ENCODE measurements at regions not wholly inside any gene's neighbourhood (a gene's known extent, or its start where the extent isn't known, plus 50 kb on each side); places are given as distances from the start of the nearest gene placed in this dataset.
"Not testable (repeated sequence)": the region's sequence is repeated elsewhere in the genome, so short reads cannot be mapped to it uniquely, and the experiment has no call there.

GRCh38 chr4:85018983-85019382 is 52.5 kb upstream of the WDFY3 start:
- DNase-seq = no peak

DNA sequence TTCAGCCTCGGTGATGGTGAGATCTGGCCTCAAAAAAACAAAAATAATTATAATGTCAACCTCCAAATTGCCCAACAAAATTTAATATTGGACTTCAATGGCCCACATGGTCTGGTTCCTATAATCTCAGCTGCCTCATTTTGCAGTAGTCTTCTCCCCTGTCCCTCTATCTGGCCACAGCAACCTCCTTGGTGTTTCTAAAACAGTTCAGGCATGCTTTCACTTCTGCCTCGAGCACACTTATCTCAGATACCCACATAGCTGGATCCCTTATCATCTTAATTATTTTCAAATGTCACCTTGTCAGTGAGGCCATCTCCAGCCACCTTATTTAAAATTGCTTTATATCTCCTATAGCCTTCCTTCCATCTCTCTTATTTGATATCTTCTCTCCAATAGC is 52.9 kb upstream of the WDFY3 start:
- DNase-seq = no peak

DNA sequence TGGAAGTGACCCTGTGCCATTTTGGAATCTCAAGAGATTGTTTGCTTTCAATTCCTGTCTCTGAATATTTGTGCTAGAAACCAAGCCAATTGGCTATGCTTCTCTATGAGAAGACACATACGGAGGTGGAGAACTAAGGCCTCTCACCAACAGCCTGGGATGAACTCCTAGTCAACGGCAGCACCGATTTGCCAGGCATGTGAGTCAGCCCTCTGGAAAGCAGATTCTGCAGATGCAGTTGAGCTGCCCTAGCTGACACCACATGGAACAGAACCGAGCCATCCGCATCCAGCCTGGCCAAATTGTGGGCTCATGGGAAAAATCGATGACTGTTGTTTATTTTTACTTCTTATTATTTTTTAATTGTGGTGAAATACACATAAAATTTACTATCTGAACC is 58.2 kb upstream of the WDFY3 start:
- DNase-seq = no peak

- DNase-seq = no peak
These were observed 62.4 kb upstream of the WDFY3 start for GRCh38 chr4:85028910-85029309.

GRCh38 chr4:85029453-85029852 is 63.0 kb upstream of the WDFY3 start:
- DNase-seq = no peak

DNA sequence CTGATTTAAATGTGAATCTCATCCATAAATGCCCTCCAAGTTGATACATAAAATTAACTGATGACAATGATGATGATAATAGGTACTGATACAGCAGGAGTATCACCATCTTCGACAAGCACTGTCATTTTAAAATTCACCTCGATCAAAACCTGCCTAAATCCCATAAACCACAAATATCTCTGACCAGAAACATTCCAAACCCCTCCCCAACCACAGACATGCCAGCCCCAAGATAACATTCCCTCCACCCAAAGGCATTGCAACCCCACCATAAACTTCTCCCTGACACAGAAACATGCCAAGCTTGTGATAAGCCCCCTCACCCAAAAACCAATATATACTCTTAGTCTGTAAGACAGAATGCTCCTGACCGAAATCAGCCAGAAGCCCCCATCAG is 63.7 kb upstream of the WDFY3 start:
- no peak for DNase-seq

DNA sequence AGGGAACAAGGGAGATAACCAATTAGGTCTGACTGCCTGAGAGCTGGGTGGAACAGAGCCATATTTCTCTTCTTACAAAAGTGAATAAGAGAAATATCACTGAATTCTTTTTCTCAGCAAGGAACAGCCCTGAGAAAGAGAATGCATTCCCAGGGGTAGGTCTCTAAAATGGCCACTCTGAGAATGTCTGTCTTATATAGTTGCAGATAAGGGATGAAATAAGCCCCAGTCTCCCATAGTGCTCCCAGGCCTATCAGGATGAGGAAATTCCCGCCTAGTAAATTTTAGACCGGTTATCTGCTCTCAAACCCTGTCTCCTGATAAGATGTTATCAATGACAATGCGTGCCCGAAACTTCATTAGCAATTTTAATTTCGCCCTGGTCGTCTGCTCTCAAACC is 67.3 kb upstream of the WDFY3 start:
- not testable (repeated sequence) for DNase-seq

GRCh38 chr4:85039526-85039925 is 73.0 kb upstream of the WDFY3 start:
- DNase-seq = no peak

- DNase-seq = peak in 1 of 5 donors; percentile 8
These were observed 77.5 kb upstream of the WDFY3 start for GRCh38 chr4:85043812-85044496.

GRCh38 chr4:85050736-85051135 is 84.2 kb upstream of the WDFY3 start:
- DNase-seq = no peak

DNA sequence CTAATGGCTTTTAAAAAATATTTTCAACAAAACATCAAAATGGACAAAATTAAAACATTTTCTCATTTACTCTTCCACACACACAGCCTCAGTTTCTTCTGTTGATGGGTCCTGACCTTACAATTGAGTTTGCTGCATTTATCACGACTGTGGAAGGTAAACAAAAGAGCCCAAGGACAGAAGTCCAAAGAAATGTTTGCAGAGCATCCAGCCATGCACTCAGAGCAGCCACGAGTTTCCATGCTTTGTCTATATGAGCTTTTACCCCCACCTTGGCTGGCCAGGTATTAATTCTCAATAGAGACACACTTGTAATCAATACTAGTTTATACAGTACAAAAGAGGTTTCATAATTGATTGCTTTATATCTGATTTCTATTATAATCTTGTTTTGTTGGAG is 85.0 kb upstream of the WDFY3 start:
- no peak for DNase-seq

- DNase-seq = not testable (repeated sequence)
These were observed 88.4 kb upstream of the WDFY3 start for GRCh38 chr4:85054925-85055324.

- DNase-seq = no peak
These were observed 92.1 kb upstream of the WDFY3 start for GRCh38 chr4:85058551-85058950.

- no peak for DNase-seq
These were observed 95.5 kb upstream of the WDFY3 start for GRCh38 chr4:85061974-85062373.

DNA sequence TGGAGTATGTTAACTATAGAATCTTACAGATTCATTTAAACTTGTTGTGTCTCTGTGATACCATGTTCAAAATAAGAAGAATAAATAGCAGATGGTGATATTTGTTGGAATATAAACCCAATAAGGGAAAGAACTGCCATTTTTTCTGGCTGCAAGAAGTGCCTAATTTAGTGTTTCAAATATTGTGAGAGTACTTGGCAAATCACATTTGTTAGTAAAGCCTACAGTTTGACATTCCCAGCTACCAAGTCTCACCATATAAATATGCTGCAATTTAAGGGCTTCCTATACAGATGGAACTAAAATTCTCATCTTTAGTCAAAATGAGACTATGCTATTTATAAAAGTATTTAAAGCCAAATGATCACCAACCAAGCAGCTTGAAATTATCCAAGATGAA is 96.0 kb upstream of the WDFY3 start:
- DNase-seq = no peak

DNA sequence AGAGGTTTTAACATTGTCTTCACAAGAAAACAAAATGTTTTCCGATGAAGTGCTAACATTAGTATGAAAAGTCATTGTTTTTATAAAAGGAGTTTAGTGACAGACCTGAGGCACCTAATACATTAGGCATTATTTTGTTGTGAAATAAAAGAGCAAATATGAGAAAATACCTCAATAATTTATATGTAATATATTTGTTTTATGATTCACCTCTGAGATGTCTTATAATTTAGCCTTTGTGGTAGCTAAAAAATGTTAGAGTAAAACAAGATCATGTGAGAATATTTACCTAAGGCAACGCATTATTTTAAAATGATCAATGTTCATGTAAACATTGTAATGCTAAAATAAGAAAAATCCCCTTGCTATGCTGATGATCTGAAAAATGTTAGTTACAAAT is 100.9 kb upstream of the WDFY3 start:
- no peak for DNase-seq

- no peak for DNase-seq
These were observed 111.5 kb upstream of the WDFY3 start for GRCh38 chr4:85078016-85078415.

DNA sequence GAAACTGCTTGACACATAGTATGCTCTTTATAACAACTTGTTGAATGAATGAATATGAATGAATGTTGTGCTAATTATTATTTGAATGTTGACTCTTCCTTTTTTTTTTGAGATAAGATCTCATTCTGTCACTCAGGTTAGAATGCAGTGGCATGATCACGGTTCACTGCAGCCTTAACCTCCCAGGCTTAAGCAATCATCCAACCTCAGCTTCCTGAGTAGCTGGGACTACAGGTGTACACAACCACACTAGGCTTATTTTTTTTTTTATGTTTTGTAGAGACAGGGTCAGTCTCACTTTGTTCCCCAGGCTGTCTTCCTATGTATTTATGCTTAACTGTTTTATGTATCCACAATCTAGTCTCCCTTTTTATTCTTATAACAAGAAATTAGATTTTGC is 114.7 kb upstream of the WDFY3 start:
- DNase-seq = no peak

DNA sequence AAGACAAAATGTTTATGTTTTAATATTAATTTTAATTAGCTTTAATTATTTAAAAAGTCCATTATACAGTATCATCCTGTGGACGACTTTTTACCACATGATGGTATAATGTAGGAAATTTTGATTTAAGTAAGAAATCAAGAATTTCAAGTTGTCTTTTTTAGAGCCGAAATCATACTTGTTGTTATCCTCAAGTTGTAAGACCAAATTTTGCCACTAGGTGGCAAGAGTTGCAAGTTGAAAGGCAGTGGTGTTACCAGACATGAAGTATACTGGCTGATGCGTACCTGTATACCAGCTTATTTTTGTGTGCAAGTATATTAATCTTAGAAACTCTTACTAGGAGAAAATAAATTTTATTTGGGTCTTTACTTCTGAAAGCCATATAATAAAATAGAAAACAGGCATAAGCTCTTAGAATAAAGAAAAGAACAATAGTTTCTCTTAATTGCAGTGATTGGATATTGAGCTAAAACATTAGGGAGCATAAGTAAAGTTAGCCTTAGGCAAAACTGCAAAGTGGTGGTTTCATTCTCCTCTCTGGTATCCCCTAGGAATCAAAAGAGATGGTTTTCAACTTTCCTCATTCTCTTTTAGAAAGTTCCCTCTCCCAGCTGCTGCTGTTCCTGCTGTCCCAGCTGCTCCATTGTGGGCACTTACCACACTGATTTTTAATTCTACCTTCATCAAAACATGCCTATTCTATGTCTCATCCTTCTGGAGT is 118.0 kb upstream of the WDFY3 start:
- DNase-seq = peak in 1 of 5 donors; percentile 14

GRCh38 chr4:85086721-85087120 is 120.2 kb upstream of the WDFY3 start:
- no peak for DNase-seq

GRCh38 chr4:85092536-85092935 is 126.0 kb upstream of the WDFY3 start:
- no peak for DNase-seq

GRCh38 chr4:85092943-85093342 is 126.5 kb upstream of the WDFY3 start:
- no peak for DNase-seq

- no peak for DNase-seq
These were observed 128.2 kb upstream of the WDFY3 start for GRCh38 chr4:85094735-85095134.

DNA sequence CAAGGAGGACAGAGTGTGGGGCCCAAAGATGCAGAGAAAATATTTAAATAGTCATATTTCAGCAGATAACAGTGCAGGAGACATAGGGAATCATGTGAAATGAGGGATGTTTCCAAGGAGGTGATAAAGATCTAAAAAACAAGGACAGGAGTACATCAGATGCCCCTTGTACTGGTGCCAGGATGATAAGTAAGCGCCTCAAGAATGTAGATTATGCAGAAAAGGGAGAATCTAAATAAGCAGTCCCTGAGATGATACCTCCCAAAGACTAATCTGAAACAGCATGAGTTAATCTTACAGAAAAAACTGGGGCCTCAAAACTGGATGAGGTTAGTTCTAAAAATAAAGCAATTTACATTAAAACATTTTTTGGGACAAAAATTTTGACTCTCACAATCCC is 136.1 kb upstream of the WDFY3 start:
- no peak for DNase-seq

GRCh38 chr4:85106166-85106565 is 139.7 kb upstream of the WDFY3 start:
- no peak for DNase-seq

Data from T-helper 1 cell (primary cell).